ENCODE measurements at regions not wholly inside any gene's neighbourhood (a gene's known extent, or its start where the extent isn't known, plus 50 kb on each side); places are given as distances from the start of the nearest gene placed in this dataset.
"Not testable (repeated sequence)": the region's sequence is repeated elsewhere in the genome, so short reads cannot be mapped to it uniquely, and the experiment has no call there.

- DNase-seq (ENCODE audit: low spot score), result no peak
Measured at GRCh38 chr2:210861038-210861665, 304.8 kb downstream of the CPS1 start.

GRCh38 chr2:210862283-210863065 lies 306.1 kb downstream of the CPS1 start:
- DNase-seq (ENCODE audit: low spot score), result no peak

GRCh38 chr2:210863283-210863682 lies 306.9 kb downstream of the CPS1 start:
- DNase-seq (ENCODE audit: low spot score), result no peak

GRCh38 chr2:210871566-210871965 lies 315.2 kb downstream of the CPS1 start:
- not testable (repeated sequence) for DNase-seq (ENCODE audit: low spot score)

GRCh38 chr2:210873631-210874030 lies 317.2 kb downstream of the CPS1 start:
- DNase-seq (ENCODE audit: low spot score), result no peak

- no peak for DNase-seq (ENCODE audit: low spot score)
Measured at GRCh38 chr2:210884227-210884626, 327.8 kb downstream of the CPS1 start.

- DNase-seq (ENCODE audit: low spot score), result no peak
Measured at GRCh38 chr2:210888035-210888434, 331.6 kb downstream of the CPS1 start.

GRCh38 chr2:210895132-210895531 lies 338.7 kb downstream of the CPS1 start:
- no peak for DNase-seq (ENCODE audit: low spot score)

GRCh38 chr2:210899131-210899530 lies 342.7 kb downstream of the CPS1 start:
- no peak for DNase-seq (ENCODE audit: low spot score)

GRCh38 chr2:210901326-210901725 lies 344.9 kb downstream of the CPS1 start:
- no peak for DNase-seq (ENCODE audit: low spot score)

- DNase-seq (ENCODE audit: low spot score), result no peak
Measured at GRCh38 chr2:210912779-210913178, 356.4 kb downstream of the CPS1 start.

- DNase-seq (ENCODE audit: low spot score), result no peak
Measured at GRCh38 chr2:210913461-210913860, 357.1 kb downstream of the CPS1 start.

GRCh38 chr2:210915912-210916311 lies 359.5 kb downstream of the CPS1 start:
- DNase-seq (ENCODE audit: low spot score), result no peak

- no peak for DNase-seq (ENCODE audit: low spot score)
Measured at GRCh38 chr2:210917465-210917864, 361.1 kb downstream of the CPS1 start.

GRCh38 chr2:210919128-210919527 lies 362.7 kb downstream of the CPS1 start:
- no peak for DNase-seq (ENCODE audit: low spot score)

GRCh38 chr2:210922419-210922818 lies 366.0 kb downstream of the CPS1 start:
- no peak for DNase-seq (ENCODE audit: low spot score)

- DNase-seq (ENCODE audit: low spot score), result no peak
Measured at GRCh38 chr2:210928714-210929113, 372.3 kb downstream of the CPS1 start.

GRCh38 chr2:210938228-210938627 lies 381.8 kb downstream of the CPS1 start:
- no peak for DNase-seq (ENCODE audit: low spot score)

GRCh38 chr2:210946395-210946794 lies 390.0 kb downstream of the CPS1 start:
- no peak for DNase-seq (ENCODE audit: low spot score)

- DNase-seq (ENCODE audit: low spot score), result not testable (repeated sequence)
Measured at GRCh38 chr2:210950434-210951060, 394.1 kb downstream of the CPS1 start.

- no peak for DNase-seq (ENCODE audit: low spot score)
Measured at GRCh38 chr2:210954386-210954907, 398.0 kb downstream of the CPS1 start.

GRCh38 chr2:210955591-210955990 lies 399.2 kb downstream of the CPS1 start:
- no peak for DNase-seq (ENCODE audit: low spot score)

GRCh38 chr2:210956101-210956500 lies 399.7 kb downstream of the CPS1 start:
- DNase-seq (ENCODE audit: low spot score), result no peak

All from hematopoietic multipotent progenitor cell treated with erythropoietin and hydrocortisone succinate and interleukin-3 and kit ligand, for 15 days (in vitro differentiated cells).